ENCODE measurements at regions not wholly inside any gene's neighbourhood (a gene's known extent, or its start where the extent isn't known, plus 50 kb on each side); places are given as distances from the start of the nearest gene placed in this dataset.

- Histone ChIP-seq H3K9ac (ENCODE audit: low read depth, low read length) (no peak overlapping the region), H3K23ac (ENCODE audit: low read depth, low read length) (no peak overlapping the region), H3K27ac (ENCODE audit: insufficient read depth, low read length) (no peak overlapping the region), H2BK120ac (ENCODE audit: low read depth, low read length) (no peak overlapping the region), H2AFZ (replicated peaks; ENCODE audit: low read length, poor library complexity) (no peak overlapping the region), H3K79me1 (ENCODE audit: low read depth in 1 of 2, low read length in 2 of 2) (no peaks in the 10 kb centered on the region), H2BK20ac (ENCODE audit: low read depth, low read length) (no peak overlapping the region), H3K4me1 (ENCODE audit: control insufficient read depth, insufficient read depth, low read length) (no peaks in the 10 kb centered on the region), H4K20me1 (ENCODE audit: insufficient read depth, low read length) (no peaks in the 10 kb centered on the region), H3K9me3 (ENCODE audit: control insufficient read depth, insufficient read depth, low read length) (no peaks in the 10 kb centered on the region), H3K4ac (ENCODE audit: low read depth, low read length) (no peak overlapping the region), H3K56ac (ENCODE audit: extremely low read depth, insufficient read depth, low read length) (no peak overlapping the region), H3K9me1 (ENCODE audit: insufficient read depth, low read length) (no peaks in the 10 kb centered on the region), H4K8ac (ENCODE audit: low read depth in 2 of 2, low read length in 2 of 2) (no peak overlapping the region), H3K14ac (replicated peaks; ENCODE audit: low read depth, low read length) (no peak overlapping the region), H2BK15ac (ENCODE audit: low read depth, low read length) (no peak overlapping the region), H2AK9ac (replicated peaks; ENCODE audit: low read depth, low read length, poor library complexity) (no peak overlapping the region), H2BK5ac (ENCODE audit: low read depth, low read length, poor library complexity, severe bottlenecking) (no peak overlapping the region), H4K91ac (ENCODE audit: insufficient read depth, low read depth, low read length) (no peak overlapping the region), H3K18ac (ENCODE audit: low read depth, low read length) (no peak overlapping the region), H4K5ac (ENCODE audit: low read depth, low read length) (no peak overlapping the region), H3K36me3 (ENCODE audit: control insufficient read depth, insufficient read depth, low read length) (no peaks in the 10 kb centered on the region), H2AK5ac (ENCODE audit: low read depth, low read length) (no peak overlapping the region), H3K4me2 (ENCODE audit: low read depth, low read length) (no peak overlapping the region), H3K4me3 (ENCODE audit: insufficient read depth, low read depth, low read length) (no peak overlapping the region), H3K27me3 (ENCODE audit: control insufficient read depth, insufficient read depth, low read length) (peaks cover 23% of the 10 kb centered on the region)
- CTCF ChIA-PET, result interaction anchor here (1.9 kb wide), 1 partner anchor 10 kb away, joined by 9 read pairs; no protein-coding TSS in a partner anchor
- DNase-seq (no peak), ATAC-seq (ENCODE audit: low read depth) (no peak)
- POLR2A ChIA-PET (ENCODE audit: unreplicated experiment), result no interaction called here
- in situ Hi-C loops (cut with MboI; ENCODE audit: low sequenced_read_pairs) (no loop called here), dilution Hi-C loops (cut with HindIII; ENCODE audit: low sequenced_read_pairs, unreplicated experiment) (no loop called here), intact Hi-C loops (cut with micrococcal nuclease) (no loop called here)
- no TSS peak for BruUV-seq (replicated peaks)
- WGBS, 2 experiments (ENCODE audit: extremely low coverage in 2 of 2, insufficient read length in 1 of 2), result no CpG with 5 or more reads among the region's 3 CpGs
- TF ChIP-seq RAD21 (IDR thresholded peaks at IDR 0.05; ENCODE audit: low read length) (no peak), RCOR1 (IDR thresholded peaks at IDR 0.05; ENCODE audit: insufficient replicate concordance, low read length) (no peak), CTCF (conservative IDR thresholded peaks at IDR 0.05; ENCODE audit: low read depth, low read length) (no peak), MXI1 (IDR thresholded peaks at IDR 0.05; ENCODE audit: borderline replicate concordance, low read depth, low read length) (no peak), CEBPB (IDR thresholded peaks at IDR 0.05; ENCODE audit: low read depth, low read length) (no peak), USF2 (IDR thresholded peaks at IDR 0.05; ENCODE audit: low read depth, low read length) (no peak), BHLHE40 (IDR thresholded peaks at IDR 0.05; ENCODE audit: low read depth, low read length) (no peak), ELK1 (IDR thresholded peaks at IDR 0.05; ENCODE audit: borderline replicate concordance, low read depth, low read length) (no peak), CHD1 (IDR thresholded peaks at IDR 0.05; ENCODE audit: low read depth, low read length) (no peak), SMC3 (IDR thresholded peaks at IDR 0.05; ENCODE audit: low read depth, low read length) (no peak), MAFK (IDR thresholded peaks at IDR 0.05; ENCODE audit: low read depth, low read length) (no peak), MAZ (IDR thresholded peaks at IDR 0.05; ENCODE audit: borderline replicate concordance, low read depth, low read length) (no peak)
Observed at GRCh38 chr21:32949701-32950100, 76.0 kb upstream of the OLIG2 start.

Data from IMR-90 (cell line).